OCI-LY3 (cell line): ENCODE measurements at regions not wholly inside any gene's neighbourhood (a gene's known extent, or its start where the extent isn't known, plus 50 kb on each side); places are given as distances from the start of the nearest gene placed in this dataset.
"Not testable (repeated sequence)": the region's sequence is repeated elsewhere in the genome, so short reads cannot be mapped to it uniquely, and the experiment has no call there.

Source experiments
- CTCF ChIP-seq: fragments of 200-600, 300-600 bp; sonication (generic); IDR thresholded peaks from 2 replicates; pipeline ENCODE4 v1.5.1; 2014; ENCODE audit warnings: antibody characterized with exemption, low read length, low read depth
- EZH2phosphoT487 ChIP-seq: fragments of 200-600 bp; shearing (Covaris generic); IDR thresholded peaks from 2 replicates; pipeline ENCODE4 v1.6.1; 2018; ENCODE audit warnings: antibody characterized with exemption, mixed run types, low read depth

GRCh38 chr9:62843706-62844290, 1654.0 kb downstream of the SPATA31A7 start:
- not testable (repeated sequence) for TF ChIP-seq CTCF, EZH2phosphoT487
